ENCODE measurements at regions not wholly inside any gene's neighbourhood (a gene's known extent, or its start where the extent isn't known, plus 50 kb on each side); places are given as distances from the start of the nearest gene placed in this dataset.
"Not testable (repeated sequence)": the region's sequence is repeated elsewhere in the genome, so short reads cannot be mapped to it uniquely, and the experiment has no call there.

- no peak for DNase-seq
Measured at GRCh38 chr21:35840949-35841348, 219.4 kb downstream of the SETD4 start.

GRCh38 chr21:35840197-35840799 lies 220.0 kb downstream of the SETD4 start:
- peak; percentile 76 for DNase-seq

GRCh38 chr21:35838987-35839763 lies 221.2 kb downstream of the SETD4 start:
- no peak for DNase-seq

- no peak for DNase-seq
Measured at GRCh38 chr21:35838350-35838749, 222.0 kb downstream of the SETD4 start.

GRCh38 chr21:35833991-35834390 lies 226.3 kb downstream of the SETD4 start:
- no peak for DNase-seq

- no peak for DNase-seq
Measured at GRCh38 chr21:35833388-35833787, 226.9 kb downstream of the SETD4 start.

- no peak for DNase-seq
Measured at GRCh38 chr21:35831230-35831629, 229.1 kb downstream of the SETD4 start.

GRCh38 chr21:35829067-35829466 lies 231.3 kb downstream of the SETD4 start:
- DNase-seq: peak; percentile 78

GRCh38 chr21:35828161-35828560 lies 232.2 kb downstream of the SETD4 start:
- DNase-seq: no peak

- no peak for DNase-seq
Measured at GRCh38 chr21:35827004-35827403, 233.3 kb downstream of the SETD4 start.

GRCh38 chr21:35825370-35826353 lies 234.7 kb downstream of the SETD4 start:
- DNase-seq: no peak

GRCh38 chr21:35824136-35824535 lies 236.2 kb downstream of the SETD4 start:
- DNase-seq: no peak

GRCh38 chr21:35819134-35819533 lies 241.2 kb downstream of the SETD4 start:
- no peak for DNase-seq

- no peak for DNase-seq
Measured at GRCh38 chr21:35818597-35818996, 241.7 kb downstream of the SETD4 start.

GRCh38 chr21:35814858-35815619 lies 245.3 kb downstream of the SETD4 start:
- DNase-seq: no peak

GRCh38 chr21:35812679-35813078 lies 247.6 kb downstream of the SETD4 start:
- no peak for DNase-seq

- DNase-seq: no peak
Measured at GRCh38 chr21:35811191-35811806, 249.0 kb downstream of the SETD4 start.

- no peak for DNase-seq
Measured at GRCh38 chr21:35810431-35810970, 249.8 kb downstream of the SETD4 start.

- peak; percentile 40 for DNase-seq
Measured at GRCh38 chr21:35801391-35801790, 258.9 kb downstream of the SETD4 start.

- DNase-seq: not testable (repeated sequence)
Measured at GRCh38 chr21:35800796-35801385, 259.4 kb downstream of the SETD4 start.

- DNase-seq: peak; percentile 64
Measured at GRCh38 chr21:35796844-35797243, 263.5 kb downstream of the SETD4 start.

All from NCI-H1105 treated with DMSO at 0.1 percent for 48 hours (cell line).